ENCODE measurements at regions not wholly inside any gene's neighbourhood (a gene's known extent, or its start where the extent isn't known, plus 50 kb on each side); places are given as distances from the start of the nearest gene placed in this dataset.

- no peaks in the 10 kb centered on the region for H3K9me3 ChIP-seq (ENCODE audit: control insufficient read depth, insufficient read depth, low read length)
- H2BK5ac ChIP-seq (ENCODE audit: low read depth, low read length, poor library complexity, severe bottlenecking), result no peak overlapping the region
- H2AK9ac ChIP-seq (replicated peaks; ENCODE audit: low read depth, low read length, poor library complexity), result no peak overlapping the region
- no peak for DNase-seq
- no peak overlapping the region for H2AK5ac ChIP-seq (ENCODE audit: low read depth, low read length)
- H3K79me1 ChIP-seq (ENCODE audit: low read depth in 1 of 2, low read length in 2 of 2), result no peaks in the 10 kb centered on the region
- no peak overlapping the region for H3K4ac ChIP-seq (ENCODE audit: low read depth, low read length)
- H3K27me3 ChIP-seq (ENCODE audit: control insufficient read depth, insufficient read depth, low read length), result no peaks in the 10 kb centered on the region
- H4K91ac ChIP-seq (ENCODE audit: insufficient read depth, low read depth, low read length), result no peak overlapping the region
- no peak overlapping the region for H2BK120ac ChIP-seq (ENCODE audit: low read depth, low read length)
- H3K36me3 ChIP-seq (ENCODE audit: control insufficient read depth, insufficient read depth, low read length), result no peaks in the 10 kb centered on the region
- no peak overlapping the region for H3K27ac ChIP-seq (ENCODE audit: insufficient read depth, low read length)
- no peak for ATAC-seq (ENCODE audit: low read depth)
- no peak overlapping the region for H2BK20ac ChIP-seq (ENCODE audit: low read depth, low read length)
- WGBS, 2 experiments (ENCODE audit: extremely low coverage in 2 of 2, insufficient read length in 1 of 2), result 55% methylated on average over 6 of the region's 13 CpGs; no CpG with 5 or more reads in 1 of the 2 experiments
- H2AFZ ChIP-seq (replicated peaks; ENCODE audit: low read length, poor library complexity), result no peak overlapping the region
- no peak overlapping the region for H3K4me3 ChIP-seq (ENCODE audit: insufficient read depth, low read depth, low read length)
- no peak overlapping the region for H2BK15ac ChIP-seq (ENCODE audit: low read depth, low read length)
- H3K4me2 ChIP-seq (ENCODE audit: low read depth, low read length), result no peak overlapping the region
- ChIA-PET POLR2A (ENCODE audit: unreplicated experiment) (no interaction called here), CTCF (no interaction called here)
- H3K4me1 ChIP-seq (ENCODE audit: control insufficient read depth, insufficient read depth, low read length), result no peaks in the 10 kb centered on the region
- dilution Hi-C loops (cut with HindIII; ENCODE audit: low sequenced_read_pairs, unreplicated experiment), result no loop called here
- no TSS peak for BruUV-seq (replicated peaks)
- H3K18ac ChIP-seq (ENCODE audit: low read depth, low read length), result no peak overlapping the region
- in situ Hi-C loops (cut with MboI; ENCODE audit: low sequenced_read_pairs), result no loop called here
- H3K56ac ChIP-seq (ENCODE audit: extremely low read depth, insufficient read depth, low read length), result no peak overlapping the region
- no peak overlapping the region for H4K8ac ChIP-seq (ENCODE audit: low read depth in 2 of 2, low read length in 2 of 2)
- no peaks in the 10 kb centered on the region for H4K20me1 ChIP-seq (ENCODE audit: insufficient read depth, low read length)
- intact Hi-C loops (cut with micrococcal nuclease), result no loop called here
- H3K14ac ChIP-seq (replicated peaks; ENCODE audit: low read depth, low read length), result no peak overlapping the region
- H3K9ac ChIP-seq (ENCODE audit: low read depth, low read length), result no peak overlapping the region
- H4K5ac ChIP-seq (ENCODE audit: low read depth, low read length), result no peak overlapping the region
- no peaks in the 10 kb centered on the region for H3K9me1 ChIP-seq (ENCODE audit: insufficient read depth, low read length)
- no peak overlapping the region for H3K23ac ChIP-seq (ENCODE audit: low read depth, low read length)
- TF ChIP-seq, protein P1, sequence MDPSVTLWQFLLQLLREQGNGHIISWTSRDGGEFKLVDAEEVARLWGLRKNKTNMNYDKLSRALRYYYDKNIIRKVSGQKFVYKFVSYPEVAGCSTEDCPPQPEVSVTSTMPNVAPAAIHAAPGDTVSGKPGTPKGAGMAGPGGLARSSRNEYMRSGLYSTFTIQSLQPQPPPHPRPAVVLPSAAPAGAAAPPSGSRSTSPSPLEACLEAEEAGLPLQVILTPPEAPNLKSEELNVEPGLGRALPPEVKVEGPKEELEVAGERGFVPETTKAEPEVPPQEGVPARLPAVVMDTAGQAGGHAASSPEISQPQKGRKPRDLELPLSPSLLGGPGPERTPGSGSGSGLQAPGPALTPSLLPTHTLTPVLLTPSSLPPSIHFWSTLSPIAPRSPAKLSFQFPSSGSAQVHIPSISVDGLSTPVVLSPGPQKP (IDR thresholded peaks at IDR 0.05; ENCODE audit: borderline replicate concordance, low read depth, low read length), result no peak
- TF ChIP-seq, protein P2, sequence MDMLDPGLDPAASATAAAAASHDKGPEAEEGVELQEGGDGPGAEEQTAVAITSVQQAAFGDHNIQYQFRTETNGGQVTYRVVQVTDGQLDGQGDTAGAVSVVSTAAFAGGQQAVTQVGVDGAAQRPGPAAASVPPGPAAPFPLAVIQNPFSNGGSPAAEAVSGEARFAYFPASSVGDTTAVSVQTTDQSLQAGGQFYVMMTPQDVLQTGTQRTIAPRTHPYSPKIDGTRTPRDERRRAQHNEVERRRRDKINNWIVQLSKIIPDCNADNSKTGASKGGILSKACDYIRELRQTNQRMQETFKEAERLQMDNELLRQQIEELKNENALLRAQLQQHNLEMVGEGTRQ (IDR thresholded peaks at IDR 0.05; ENCODE audit: low read depth, low read length), result no peak
- no peak for TF ChIP-seq FOS (IDR thresholded peaks at IDR 0.05; ENCODE audit: low read depth, low read length)
- no peak for TF ChIP-seq SMC3 (IDR thresholded peaks at IDR 0.05; ENCODE audit: low read depth, low read length)
- TF ChIP-seq CHD1 (IDR thresholded peaks at IDR 0.05; ENCODE audit: low read depth, low read length), result no peak
- TF ChIP-seq MAZ (IDR thresholded peaks at IDR 0.05; ENCODE audit: borderline replicate concordance, low read depth, low read length), result no peak
- no peak for TF ChIP-seq MAFK (IDR thresholded peaks at IDR 0.05; ENCODE audit: low read depth, low read length)
- no peak for TF ChIP-seq RFX5 (IDR thresholded peaks at IDR 0.05; ENCODE audit: low read depth, low read length)
- TF ChIP-seq NFE2L2 (IDR thresholded peaks at IDR 0.05; ENCODE audit: low read depth, low read length), result no peak
- no peak for TF ChIP-seq BHLHE40 (IDR thresholded peaks at IDR 0.05; ENCODE audit: low read depth, low read length)
- TF ChIP-seq RAD21 (IDR thresholded peaks at IDR 0.05; ENCODE audit: low read length), result no peak
- no peak for TF ChIP-seq CEBPB (IDR thresholded peaks at IDR 0.05; ENCODE audit: low read depth, low read length)
- no peak for TF ChIP-seq POLR2A (IDR thresholded peaks at IDR 0.05; ENCODE audit: low read depth, low read length)
- no peak for TF ChIP-seq RCOR1 (IDR thresholded peaks at IDR 0.05; ENCODE audit: insufficient replicate concordance, low read length)
- TF ChIP-seq MXI1 (IDR thresholded peaks at IDR 0.05; ENCODE audit: borderline replicate concordance, low read depth, low read length), result no peak
Observed at GRCh38 chr7:36784991-36785940, 61.0 kb upstream of the AOAH start.
